NCI-H2227 (cell line): ENCODE measurements at regions not wholly inside any gene's neighbourhood (a gene's known extent, or its start where the extent isn't known, plus 50 kb on each side); places are given as distances from the start of the nearest gene placed in this dataset.
A peak's percentile ranks its signal among the peaks of the same experiment; 100 is the strongest.
"Not testable (repeated sequence)": the region's sequence is repeated elsewhere in the genome, so short reads cannot be mapped to it uniquely, and the experiment has no call there.

Experiments used
- DNase-seq: peaks from one replicate; lab custom pipeline; 2025; ENCODE audit not compliant: unreplicated experiment; lab: John Stamatoyannopoulos, UW

DNA sequence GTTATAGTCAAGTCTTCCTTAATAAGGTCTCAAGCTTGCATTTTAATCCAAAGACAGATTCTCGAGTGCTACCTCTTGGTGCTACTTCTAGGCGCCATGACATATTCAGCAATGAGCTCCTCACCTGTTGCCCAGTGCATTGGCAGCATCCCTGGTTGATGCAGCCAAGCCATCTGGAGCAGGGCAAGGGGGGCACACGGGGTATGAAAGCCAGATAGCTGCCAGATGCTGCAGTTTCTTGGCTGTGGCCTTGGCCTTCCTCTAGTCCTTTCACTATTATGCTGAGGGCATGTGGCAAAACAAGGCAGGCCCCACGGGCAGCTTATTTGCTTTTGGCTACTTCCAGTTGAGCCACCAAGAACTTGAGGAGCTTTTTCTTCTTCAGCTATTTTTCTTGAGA lies 168.6 kb upstream of the PGRMC2 start:
- no peak for DNase-seq

DNA sequence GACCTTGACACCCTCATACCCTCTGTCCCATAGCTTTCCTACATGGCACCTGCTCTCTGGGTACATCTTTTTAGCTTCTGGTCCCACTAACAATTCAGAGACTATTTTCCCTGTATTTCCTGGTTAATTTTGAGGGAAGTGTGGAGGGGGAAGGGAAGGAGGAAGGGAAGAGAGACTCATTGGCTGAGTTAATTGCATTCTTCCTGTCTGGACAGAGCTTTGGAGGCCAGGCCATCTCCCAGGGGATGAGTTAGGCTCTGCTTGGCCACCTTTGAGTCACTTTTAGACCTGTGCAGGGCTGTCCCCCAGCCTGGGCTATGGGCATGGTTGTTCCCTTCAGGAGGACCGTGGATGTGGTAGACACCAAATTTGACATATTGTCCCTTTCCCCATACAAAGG lies 167.9 kb upstream of the PGRMC2 start:
- DNase-seq, result no peak

DNA sequence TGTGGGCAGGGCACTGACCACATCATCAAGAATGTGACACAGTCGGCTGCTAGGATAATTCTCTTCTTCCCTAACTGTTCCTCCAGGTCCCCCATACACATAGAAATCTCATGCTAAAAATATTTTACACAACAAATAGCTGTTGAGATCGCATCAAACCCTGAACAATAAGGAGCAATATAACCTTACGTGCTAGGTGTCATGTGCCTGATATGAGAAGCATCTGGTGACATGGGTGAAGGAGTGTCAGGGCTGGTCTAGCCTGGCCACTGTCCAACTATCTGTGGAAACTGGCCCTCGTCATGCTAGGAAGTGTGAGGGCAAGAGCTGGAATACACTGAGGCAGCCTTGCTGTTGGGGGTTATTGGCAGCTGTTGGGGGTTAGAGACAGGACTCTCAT lies 167.3 kb upstream of the PGRMC2 start:
- no peak for DNase-seq

DNA sequence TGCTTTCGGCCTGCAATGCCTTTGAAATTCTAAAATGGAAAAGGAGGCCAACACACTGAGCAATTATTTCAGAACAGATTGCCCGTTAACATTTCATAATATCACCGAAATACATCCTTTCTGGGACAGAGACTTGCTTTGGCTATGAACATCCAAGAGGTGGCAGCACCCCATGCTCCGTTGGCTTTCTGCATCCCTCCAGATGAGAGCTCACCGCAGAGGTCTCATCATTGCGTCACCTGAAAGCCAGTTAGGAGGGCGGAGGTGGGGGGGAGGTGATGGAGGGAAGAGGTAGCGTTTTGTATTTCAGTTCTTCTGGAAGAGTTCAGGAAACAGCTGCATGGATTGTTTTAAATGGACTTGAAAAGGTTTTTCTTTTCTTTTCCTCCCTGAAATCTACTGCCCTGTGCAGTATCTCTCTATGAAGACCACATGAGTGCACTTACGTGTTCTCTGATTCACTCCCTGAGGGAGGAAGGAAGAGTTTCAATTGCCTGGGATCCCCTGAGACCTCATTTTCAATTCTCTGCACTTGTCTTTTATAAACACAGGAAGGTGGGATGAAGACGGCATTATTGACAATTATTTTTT lies 166.8 kb upstream of the PGRMC2 start:
- DNase-seq, result peak; percentile 79

DNA sequence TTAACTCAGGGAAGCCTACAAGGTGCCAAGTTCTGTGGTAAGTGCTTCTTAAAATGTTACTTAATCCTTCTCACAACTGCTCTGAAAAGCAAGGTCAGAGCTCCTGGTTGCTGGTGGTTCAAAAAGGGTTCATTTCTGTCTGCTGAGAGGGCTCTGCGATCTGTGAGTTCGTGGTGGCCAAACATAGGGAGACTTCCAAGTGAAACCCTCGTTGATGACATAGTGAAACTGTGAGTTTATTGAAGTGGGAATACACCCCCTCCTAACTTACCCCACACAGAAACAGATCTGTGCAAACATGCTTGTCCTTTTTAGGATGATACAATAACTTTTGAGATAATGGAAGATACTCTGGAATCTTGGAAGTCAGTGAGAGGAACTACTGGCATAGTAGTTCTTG lies 164.8 kb upstream of the PGRMC2 start:
- DNase-seq, result no peak

DNA sequence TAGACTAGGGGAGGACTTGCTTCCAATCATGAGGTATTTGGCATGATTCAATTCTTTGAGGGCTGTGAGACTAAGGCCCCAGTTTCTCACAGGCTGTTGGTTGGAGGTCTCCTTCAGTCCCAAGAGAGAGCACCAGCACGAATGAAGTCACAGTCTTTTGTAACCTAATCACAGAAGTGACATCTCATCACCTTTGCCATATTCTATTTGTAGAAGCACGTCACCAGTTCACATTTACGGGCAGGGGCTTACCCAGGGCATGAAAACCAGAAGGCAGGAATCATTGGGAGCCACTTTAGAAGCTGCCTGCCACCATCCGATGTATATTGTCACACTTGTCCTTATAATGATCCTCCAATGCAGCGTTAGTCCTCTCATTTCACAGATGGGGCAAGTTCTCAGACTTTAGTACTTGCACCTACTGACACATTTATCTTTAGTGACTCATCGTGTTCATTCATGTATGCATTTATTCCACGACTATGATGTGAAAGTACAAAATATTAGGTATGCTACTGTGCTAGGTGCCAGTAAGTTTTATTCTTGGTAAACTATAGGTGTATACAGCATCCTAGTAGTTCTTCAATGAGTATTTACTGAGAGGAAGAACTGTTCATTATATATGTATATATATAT lies 163.8 kb upstream of the PGRMC2 start:
- DNase-seq, result no peak

DNA sequence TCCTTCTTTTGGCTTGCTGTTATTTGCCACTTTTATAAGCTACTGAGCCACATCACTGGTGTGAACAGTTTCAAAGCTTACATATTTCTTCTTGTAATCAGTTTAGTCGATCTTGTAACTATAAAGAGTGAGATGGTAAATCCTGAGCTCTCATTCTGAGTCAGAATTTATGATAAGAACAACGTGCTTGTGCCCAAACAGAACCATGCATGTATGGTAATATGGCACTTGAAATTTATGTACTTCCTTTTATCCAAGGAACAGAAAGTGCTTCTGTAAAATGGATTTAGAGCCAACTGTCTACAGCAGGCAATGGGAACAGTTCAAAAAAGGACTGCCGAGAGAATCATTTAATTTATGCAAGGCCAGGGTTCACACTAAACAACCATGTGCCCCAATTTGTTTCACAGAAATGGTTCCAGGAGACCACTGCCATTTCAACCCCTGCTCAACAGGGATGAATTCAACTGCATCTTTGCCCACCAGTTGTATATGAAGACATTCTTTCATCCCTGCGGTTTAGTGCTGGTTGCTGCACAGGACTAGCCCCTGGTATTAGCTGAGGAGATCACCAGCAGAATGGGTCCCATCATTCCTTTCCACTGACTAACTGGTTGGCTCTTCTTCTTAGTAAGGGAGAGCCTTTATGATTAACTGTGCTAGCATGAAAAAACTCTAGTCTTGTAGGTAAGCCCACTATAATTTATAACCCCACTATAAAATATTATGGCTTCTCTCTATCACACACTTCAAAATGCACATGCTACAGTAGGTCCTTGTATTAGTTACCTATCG lies 162.9 kb upstream of the PGRMC2 start:
- no peak for DNase-seq

DNA sequence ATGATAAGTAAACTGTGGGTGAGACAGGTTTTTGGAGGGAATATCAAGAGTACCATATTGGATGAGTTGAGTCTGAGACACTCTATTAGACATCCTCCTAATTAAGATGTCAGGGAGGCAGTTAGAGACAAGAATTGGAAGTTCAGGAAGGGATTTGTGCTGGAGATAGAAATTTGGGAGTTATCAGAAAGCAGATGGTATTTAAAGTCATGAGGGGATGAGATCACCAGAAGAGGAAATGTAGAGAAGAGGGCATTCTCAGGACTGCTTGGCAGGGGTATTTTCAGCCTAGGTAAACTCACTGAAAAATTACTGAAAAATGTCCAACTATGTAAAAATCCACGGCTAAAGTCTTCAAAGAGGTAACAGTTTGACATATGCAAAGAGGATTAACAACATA lies 161.6 kb upstream of the PGRMC2 start:
- no peak for DNase-seq

DNA sequence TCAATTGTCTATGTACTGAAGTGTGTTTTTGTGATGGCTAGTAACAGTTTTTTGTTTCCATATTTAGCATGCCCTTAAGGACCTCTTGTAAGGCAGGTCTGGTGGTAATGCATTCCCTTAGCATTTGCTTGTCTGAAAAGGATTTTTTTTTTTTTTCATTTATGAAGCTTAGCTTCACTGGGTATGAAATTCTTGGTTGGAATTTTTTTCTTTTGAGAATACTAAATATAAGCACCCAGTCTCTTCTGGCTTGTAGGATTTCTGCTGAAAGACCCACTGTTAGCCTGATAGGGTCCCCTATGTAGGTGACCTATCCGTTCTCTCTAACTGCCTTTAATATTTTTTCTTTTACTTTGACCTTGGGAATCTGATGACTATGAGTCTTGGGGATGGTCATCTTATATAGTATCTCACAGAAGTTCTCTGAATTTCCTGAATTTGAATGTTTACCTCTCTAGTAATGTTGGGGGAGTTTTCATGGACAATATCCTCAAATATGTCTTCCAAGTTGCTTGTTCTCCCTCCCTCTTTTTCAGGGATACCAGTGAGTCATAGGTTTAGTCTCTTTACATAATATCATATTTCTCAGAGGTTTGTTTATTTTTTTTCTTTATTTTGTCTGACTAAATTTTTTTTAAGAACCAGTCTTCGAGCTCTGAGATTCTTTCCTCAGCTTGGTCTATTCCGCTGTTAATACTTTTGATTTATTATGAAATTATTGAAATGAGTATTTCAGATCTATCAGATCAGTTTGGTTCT lies 157.1 kb upstream of the PGRMC2 start:
- DNase-seq, result no peak

DNA sequence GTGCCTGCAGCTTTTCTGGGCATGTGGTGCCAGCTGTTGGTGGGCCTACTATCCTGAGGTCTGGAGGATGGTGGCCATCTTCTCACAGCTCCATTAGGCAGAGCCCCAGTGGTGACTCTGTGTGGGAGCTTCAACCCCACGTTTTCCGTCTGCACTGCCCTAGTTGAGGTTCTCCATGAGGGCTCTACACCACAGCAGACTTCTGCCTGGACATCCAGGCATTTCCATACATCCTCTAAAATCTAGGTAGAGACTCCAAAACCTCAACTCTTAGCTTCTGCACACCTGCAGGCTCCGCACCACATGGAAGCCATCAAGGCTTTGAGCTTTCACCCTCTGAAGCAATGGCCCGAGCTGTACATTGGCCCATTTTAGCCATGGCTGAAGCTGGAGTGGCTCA lies 153.3 kb upstream of the PGRMC2 start:
- no peak for DNase-seq

DNA sequence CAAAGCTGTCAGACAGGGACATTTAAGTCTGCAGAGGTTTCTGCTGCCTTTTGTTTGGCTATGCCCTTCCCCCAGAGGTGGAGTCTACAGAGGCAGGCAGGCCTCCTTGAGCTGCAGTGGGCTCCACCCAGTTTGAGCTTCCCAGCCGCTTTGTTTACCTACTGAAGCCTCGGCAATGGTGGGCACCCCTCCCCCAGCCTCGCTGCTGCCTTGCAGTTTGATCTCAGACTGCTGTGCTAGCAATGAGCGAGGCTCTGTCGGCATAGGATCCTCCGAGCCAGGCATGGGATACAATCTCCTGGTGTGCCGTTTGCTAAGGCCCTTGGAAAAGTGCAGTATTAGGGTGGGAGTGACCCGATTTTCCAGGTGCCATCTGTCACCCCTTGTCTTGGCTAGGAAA lies 149.4 kb upstream of the PGRMC2 start:
- not testable (repeated sequence) for DNase-seq

DNA sequence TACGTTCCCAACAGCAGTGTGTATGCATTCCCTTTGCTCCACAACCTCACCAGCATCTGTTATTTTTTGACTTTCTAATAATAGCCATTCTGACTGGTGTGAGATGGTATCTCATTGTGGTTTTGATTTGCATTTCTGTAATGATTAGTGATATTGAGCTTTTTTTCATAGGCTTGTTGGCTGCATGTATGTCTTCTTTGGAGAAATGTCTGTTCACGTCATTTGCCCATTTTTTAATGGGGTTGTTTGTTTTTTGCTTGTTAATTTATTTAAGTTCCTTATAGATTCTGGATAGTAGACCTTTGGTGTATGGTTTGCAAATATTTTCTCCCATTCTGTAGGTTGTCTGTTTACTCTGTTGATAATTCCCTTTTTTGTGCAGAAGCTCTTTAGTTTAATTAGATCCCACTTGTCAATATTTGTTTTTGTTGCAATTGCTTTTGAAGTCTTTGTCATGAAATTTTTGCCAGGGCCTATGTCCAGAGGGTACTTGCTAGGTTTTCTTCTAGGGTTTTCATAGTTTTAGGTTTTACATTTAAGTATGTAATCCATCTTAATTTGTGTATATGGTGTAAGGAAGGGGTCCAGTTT lies 141.5 kb upstream of the PGRMC2 start:
- not testable (repeated sequence) for DNase-seq

DNA sequence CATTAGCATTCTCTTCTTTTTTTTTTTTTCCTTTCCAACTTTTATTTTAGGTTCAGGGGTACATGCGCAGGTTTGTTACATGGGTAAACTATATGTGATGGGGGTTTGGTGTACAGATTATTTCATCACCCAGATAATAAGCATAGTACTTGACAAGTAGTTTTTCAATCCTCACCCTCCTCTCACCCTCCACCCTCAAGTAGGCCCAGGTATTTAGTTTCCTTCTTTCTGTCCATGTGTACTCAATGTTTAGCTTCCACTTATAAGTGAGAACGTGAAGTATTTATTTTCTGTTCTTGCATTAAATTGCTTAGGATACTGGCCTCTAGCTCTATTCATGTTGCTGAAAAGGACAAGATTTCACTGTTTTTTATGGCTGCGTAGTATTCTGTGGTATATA lies 140.8 kb upstream of the PGRMC2 start:
- no peak for DNase-seq

DNA sequence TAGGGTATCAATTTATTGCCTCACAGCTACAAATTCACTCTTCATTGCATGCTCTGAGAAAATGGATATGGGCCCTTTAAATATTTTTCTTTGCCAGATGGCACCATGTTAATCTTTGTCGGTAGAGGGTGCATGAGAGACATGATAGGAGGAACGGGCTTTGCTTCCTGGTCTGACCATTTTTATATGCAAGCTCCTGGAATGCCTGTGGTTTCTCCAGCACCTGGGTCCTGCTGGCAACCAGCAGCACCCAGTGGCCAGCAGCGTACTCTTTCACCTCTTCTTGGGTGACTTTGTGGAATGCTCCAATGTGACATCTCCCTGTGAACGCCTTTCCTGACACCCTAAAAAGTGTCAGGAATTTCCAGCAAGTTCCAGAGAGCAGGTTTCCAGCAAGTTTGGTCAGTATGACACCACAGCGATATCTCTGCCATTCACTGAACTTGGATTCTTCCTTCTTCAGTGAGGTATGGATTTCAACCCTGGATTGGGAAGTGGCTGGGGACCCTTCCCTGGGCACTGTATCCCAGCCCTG lies 140.3 kb upstream of the PGRMC2 start:
- DNase-seq, result peak; percentile 18

DNA sequence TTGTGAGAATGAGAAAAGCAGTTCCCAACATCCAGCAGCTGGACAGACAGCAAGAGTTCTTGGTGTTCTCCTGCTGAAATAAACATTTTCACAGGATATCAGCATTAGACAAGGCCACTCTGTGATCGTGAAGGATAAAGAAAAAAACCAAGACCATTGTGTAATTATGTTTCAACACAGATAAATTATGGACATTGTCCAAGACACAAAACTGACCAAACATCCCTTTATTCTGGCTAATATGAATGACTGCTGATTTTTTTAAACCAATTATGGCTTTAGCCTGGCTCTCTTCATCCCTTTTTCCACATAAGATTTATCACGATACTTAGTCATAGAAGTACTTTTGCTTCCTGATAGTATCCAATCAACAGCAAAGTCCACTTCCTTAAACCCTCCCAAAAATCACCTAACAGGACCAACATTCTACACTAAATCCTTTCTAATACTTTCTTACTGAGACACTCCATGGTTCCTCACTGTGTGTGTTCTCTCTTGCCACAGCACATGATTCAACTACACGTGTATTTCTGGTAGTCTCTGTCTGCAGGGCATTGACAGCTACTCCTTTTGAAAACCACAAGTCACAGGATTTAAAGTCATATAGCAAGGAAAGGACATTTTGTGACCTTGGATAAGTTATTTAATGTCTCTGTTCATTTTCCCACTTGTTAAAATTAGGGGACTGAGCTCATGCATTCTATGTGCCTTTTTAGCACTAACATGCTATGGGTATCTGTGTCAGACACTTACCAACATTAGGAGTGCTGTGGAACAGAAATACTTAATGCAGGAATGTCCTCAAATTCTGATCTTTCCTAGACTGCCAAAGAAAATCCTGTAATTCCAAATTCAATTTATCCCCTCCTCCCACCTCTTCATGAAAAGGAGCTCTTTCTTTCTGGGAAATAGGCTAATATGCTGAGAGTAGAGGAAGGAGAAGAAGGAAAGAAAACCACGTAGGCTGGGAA lies 137.2 kb upstream of the PGRMC2 start:
- DNase-seq, result no peak

DNA sequence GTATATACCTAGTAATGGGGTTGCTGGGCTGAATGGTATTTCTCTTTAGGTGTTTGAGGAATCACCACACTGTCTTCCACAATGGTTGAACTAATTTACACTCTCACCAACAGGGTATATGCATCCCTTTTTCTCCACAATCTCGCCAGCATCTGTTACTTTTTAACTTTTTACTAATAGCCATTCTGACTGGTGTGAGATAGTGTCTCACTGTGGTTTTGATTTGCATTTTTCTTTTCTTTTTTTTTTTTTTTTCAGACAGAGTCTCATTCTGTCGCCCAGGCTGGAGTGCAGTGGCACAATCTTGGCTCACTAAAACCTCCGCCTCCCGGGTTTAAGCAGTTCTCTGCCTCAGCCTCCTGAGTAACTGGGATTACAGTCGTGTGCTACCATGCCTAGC lies 134.7 kb upstream of the PGRMC2 start:
- DNase-seq, result not testable (repeated sequence)

DNA sequence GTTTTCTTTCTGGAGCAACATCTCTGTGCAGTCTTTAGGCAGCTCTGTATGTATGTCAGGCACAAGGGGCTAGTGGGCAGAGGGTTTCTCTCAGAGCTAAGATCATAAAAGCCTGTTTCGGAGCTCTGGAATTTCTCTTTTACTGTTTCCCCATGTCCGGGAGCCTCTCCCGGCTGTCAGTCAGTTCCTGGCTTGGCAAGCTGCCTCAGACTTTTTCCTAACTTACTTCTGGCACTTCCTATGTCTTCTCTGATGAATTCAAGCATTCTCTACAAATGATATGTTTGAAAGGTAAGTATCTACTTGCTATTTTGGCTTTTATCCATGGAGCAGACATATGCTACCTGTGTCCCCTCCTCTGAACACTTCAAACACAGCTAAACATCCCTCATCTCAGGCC lies 129.3 kb upstream of the PGRMC2 start:
- no peak for DNase-seq

DNA sequence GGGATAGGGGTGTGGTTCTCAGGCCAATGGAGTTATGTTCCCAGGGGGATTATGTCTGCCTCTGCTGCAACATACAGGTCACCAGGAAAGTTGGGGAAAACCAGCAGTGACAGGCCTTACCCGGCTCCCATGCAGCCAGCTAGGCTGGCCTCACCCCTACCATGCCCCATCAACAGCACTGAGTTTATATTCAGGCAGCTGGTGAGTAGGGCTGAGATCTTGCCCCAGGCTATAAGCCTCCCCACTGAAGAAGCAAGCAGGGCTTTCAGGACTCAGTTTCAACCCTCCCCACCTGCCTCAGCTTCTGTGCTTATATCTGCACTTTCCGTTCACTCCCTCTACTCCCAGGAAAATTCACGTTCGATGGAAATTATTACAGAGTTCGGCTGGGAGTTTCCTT lies 122.4 kb upstream of the PGRMC2 start:
- no peak for DNase-seq

DNA sequence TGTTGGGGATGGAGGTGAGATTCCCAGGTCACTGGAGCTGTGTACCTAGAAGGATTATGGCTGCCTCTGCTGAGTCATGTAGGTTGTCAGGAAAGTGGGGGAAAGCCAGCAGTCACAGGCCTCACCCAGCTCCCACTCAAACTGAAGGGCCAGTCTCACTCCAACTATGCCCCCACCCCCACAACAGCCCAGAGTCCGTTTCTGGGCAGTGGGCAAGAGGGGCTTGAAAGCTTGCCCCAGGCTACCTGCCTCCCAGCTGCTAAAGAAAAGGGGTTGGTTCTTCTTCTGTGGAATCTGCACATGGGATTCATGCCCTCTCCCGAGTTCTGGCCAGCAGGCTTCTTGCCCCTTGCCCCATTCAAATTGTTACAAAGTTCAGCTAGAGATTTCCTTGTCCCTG lies 116.0 kb upstream of the PGRMC2 start:
- no peak for DNase-seq

DNA sequence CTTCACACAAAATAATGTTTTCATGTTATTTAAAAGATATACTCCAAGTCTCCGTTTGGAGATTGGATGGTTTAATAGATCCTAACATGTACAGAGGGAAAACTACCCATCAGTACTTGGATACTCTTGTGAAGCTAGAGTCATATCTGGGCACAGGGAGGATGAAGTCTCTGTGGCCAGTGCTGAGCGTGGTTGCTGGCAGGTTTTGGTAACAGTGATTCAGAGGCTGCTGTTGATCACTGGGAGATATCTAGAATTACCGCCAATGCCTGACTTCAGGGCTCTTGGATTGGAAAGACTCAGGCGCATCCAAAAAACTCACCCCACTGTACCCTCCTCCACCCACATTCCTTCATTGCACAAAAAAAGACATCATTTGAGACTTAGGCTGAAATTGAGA lies 107.2 kb upstream of the PGRMC2 start:
- no peak for DNase-seq
